ENCODE measurements at regions not wholly inside any gene's neighbourhood (a gene's known extent, or its start where the extent isn't known, plus 50 kb on each side); places are given as distances from the start of the nearest gene placed in this dataset.

GRCh38 chr9:111120526-111120925, 82.3 kb upstream of the LPAR1 start:
- TF ChIP-seq, protein P1, sequence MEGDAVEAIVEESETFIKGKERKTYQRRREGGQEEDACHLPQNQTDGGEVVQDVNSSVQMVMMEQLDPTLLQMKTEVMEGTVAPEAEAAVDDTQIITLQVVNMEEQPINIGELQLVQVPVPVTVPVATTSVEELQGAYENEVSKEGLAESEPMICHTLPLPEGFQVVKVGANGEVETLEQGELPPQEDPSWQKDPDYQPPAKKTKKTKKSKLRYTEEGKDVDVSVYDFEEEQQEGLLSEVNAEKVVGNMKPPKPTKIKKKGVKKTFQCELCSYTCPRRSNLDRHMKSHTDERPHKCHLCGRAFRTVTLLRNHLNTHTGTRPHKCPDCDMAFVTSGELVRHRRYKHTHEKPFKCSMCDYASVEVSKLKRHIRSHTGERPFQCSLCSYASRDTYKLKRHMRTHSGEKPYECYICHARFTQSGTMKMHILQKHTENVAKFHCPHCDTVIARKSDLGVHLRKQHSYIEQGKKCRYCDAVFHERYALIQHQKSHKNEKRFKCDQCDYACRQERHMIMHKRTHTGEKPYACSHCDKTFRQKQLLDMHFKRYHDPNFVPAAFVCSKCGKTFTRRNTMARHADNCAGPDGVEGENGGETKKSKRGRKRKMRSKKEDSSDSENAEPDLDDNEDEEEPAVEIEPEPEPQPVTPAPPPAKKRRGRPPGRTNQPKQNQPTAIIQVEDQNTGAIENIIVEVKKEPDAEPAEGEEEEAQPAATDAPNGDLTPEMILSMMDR (conservative IDR thresholded peaks at IDR 0.05), result no peak
- no peaks in the 10 kb centered on the region for H3K27me3 Mint-ChIP-seq
- H3K4me1 Mint-ChIP-seq (ENCODE audit: unreplicated experiment), result no peaks in the 10 kb centered on the region
- no peak overlapping the region for H3K4me3 Mint-ChIP-seq
- H3K9me3 Mint-ChIP-seq, result peaks cover 8% of the 10 kb centered on the region
- no peak for DNase-seq (ENCODE audit: extremely low spot score, unreplicated experiment)
- no peaks in the 10 kb centered on the region for H3K36me3 Mint-ChIP-seq
- H3K27ac Mint-ChIP-seq, result no peak overlapping the region

- no peaks in the 10 kb centered on the region for H3K36me3 Mint-ChIP-seq
- H3K27me3 Mint-ChIP-seq, result no peaks in the 10 kb centered on the region
- H3K27ac Mint-ChIP-seq, result no peak overlapping the region
- H3K4me3 Mint-ChIP-seq, result no peak overlapping the region
- H3K4me1 Mint-ChIP-seq (ENCODE audit: unreplicated experiment), result no peaks in the 10 kb centered on the region
- TF ChIP-seq, protein P1 (conservative IDR thresholded peaks at IDR 0.05), result no peak
- DNase-seq (ENCODE audit: extremely low spot score, unreplicated experiment), result no peak
- H3K9me3 Mint-ChIP-seq, result peaks cover 8% of the 10 kb centered on the region
Observed at GRCh38 chr9:111118256-111118948, 80.1 kb upstream of the LPAR1 start.

- Mint-ChIP-seq H3K4me1 (ENCODE audit: unreplicated experiment) (no peaks in the 10 kb centered on the region), H3K27ac (no peak overlapping the region), H3K9me3 (peaks cover 4% of the 10 kb centered on the region), H3K27me3 (no peaks in the 10 kb centered on the region), H3K4me3 (no peak overlapping the region), H3K36me3 (no peaks in the 10 kb centered on the region)
- TF ChIP-seq, protein P1 (conservative IDR thresholded peaks at IDR 0.05), result no peak
- DNase-seq (ENCODE audit: extremely low spot score, unreplicated experiment), result no peak
Observed at GRCh38 chr9:111114486-111114885, 76.2 kb upstream of the LPAR1 start.

GRCh38 chr9:111113712-111114111, 75.4 kb upstream of the LPAR1 start:
- TF ChIP-seq, protein P1 (conservative IDR thresholded peaks at IDR 0.05), result no peak
- Mint-ChIP-seq H3K9me3 (peaks cover 4% of the 10 kb centered on the region), H3K4me3 (no peak overlapping the region), H3K27ac (no peak overlapping the region), H3K27me3 (no peaks in the 10 kb centered on the region), H3K4me1 (ENCODE audit: unreplicated experiment) (no peaks in the 10 kb centered on the region), H3K36me3 (no peaks in the 10 kb centered on the region)
- no peak for DNase-seq (ENCODE audit: extremely low spot score, unreplicated experiment)

- H3K27ac Mint-ChIP-seq, result no peak overlapping the region
- H3K9me3 Mint-ChIP-seq, result no peaks in the 10 kb centered on the region
- no peaks in the 10 kb centered on the region for H3K27me3 Mint-ChIP-seq
- no peaks in the 10 kb centered on the region for H3K4me1 Mint-ChIP-seq (ENCODE audit: unreplicated experiment)
- TF ChIP-seq, protein P1 (conservative IDR thresholded peaks at IDR 0.05), result no peak
- no peak overlapping the region for H3K4me3 Mint-ChIP-seq
- no peak for DNase-seq (ENCODE audit: extremely low spot score, unreplicated experiment)
- H3K36me3 Mint-ChIP-seq, result no peaks in the 10 kb centered on the region
Observed at GRCh38 chr9:111110805-111111204, 72.5 kb upstream of the LPAR1 start.
